Pancreas (tissue), 10 donors: ENCODE measurements at regions not wholly inside any gene's neighbourhood (a gene's known extent, or its start where the extent isn't known, plus 50 kb on each side); places are given as distances from the start of the nearest gene placed in this dataset.

Experiments
- ATAC-seq, 4 donors: fragments of 200-7000 bp; cut with Tn5 transposase; one replicate each; pipeline versions ENCODE4 v1.8.0 to v1.9.1; 2020; ENCODE audit warnings: mild to moderate bottlenecking in 4 of 4, moderate library complexity in 4 of 4
- DNase-seq, 6 donors: peaks; one replicate each; pipeline ENCODE4 v3.0.0-alpha.2; 2020
- FAIRE-seq: peaks from 2 replicates; lab custom pipeline; 2012; peaks lifted over from hg19 to GRCh38; lab: Jason Lieb, UNC
- H3K27ac ChIP-seq, 4 donors: fragments of 200-600 bp; sonication (generic); 1 replicate in 3 of 4; 2 replicates in 1 of 4; pipeline versions ENCODE4 v1.5.0 to v1.8.0; 2020
- H3K27me3 ChIP-seq, 4 donors: fragments of 200-600 bp; one replicate each; pipeline ENCODE4 v1.8.0; 2021
- H3K36me3 ChIP-seq, 3 donors: fragments of 200-600 bp; sonication (generic) in 1 of 3; one replicate each; pipeline versions ENCODE4 v1.5.0 to v1.8.0; 2020 to 2021
- H3K4me1 ChIP-seq, 3 donors: fragments of 200-600 bp; one replicate each; pipeline ENCODE4 v1.8.0; 2021
- H3K4me3 ChIP-seq, 4 donors: fragments of 200-600 bp; sonication (generic) in 2 of 4; one replicate each; pipeline versions ENCODE4 v1.5.0 to v1.8.0; 2020 to 2021
- H3K9me3 ChIP-seq, 4 donors: fragments of 200-600 bp; one replicate each; pipeline ENCODE4 v1.8.0; 2021
- WGBS, 2 donors: extraction: QIAGEN DNeasy Blood & Tissue Kit; methylation state at CpG; one replicate each; pipeline ENCODE4 v1.1.7; 2013; 5-methylcytosine and 5-hydroxymethylcytosine counted together
- intact Hi-C, 3 donors: fragments of 100-400 bp; cut with DNase I; formaldehyde crosslinking; loops; one replicate each; pipeline versions ENCODE4 v1.11.1 to v1.14.2; 2022
- TF ChIP-seq, protein P1 (sequence below), 4 donors: fragments of 200-600 bp; sonication (generic) in 3 of 4; IDR thresholded peaks; one replicate each; pipeline versions ENCODE4 v1.5.0 to v1.8.0; 2021; ENCODE audit warnings: antibody characterized with exemption in 4 of 4
- donor health status: healthy with polysubstance abuse.
- donor health status: DM: no; HTN: no; CAD: no; lungs with moderate emphysema.
- donor health status: DM: no; HTN: no; CAD: no.
- donor health status: control.
- donor health status: control.
- donor health status: Bipolar disorder and iron deficiency.
- donor health status: DM: yes; HTN: yes; CAD: no.
- donor health status: DM: no; HTN: no; CAD: no.
- donor health status: DM: no; HTN: no; CAD: no.
- donor health status: DM: yes; HTN: yes; CAD: no.

DNA sequence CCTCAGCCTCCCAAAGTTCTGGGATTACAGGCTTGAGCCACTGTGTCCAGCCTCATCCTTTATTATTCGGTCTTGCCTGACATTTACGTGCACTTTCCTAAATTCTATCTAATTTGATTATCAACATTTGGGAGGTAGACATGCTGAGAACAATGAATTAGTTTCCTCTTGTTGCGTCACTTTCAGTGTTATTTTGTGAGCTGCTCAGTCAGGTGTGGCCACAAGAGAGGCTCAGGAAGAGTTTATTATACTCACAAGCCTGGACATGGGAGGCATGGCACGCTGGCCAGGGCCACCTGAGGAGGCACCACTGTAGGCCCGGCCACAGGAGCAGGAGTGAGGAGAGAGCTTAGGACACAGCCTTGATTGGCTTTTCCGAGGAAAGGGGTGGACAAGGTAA is 59.7 kb upstream of the RBFOX2 start:
- H3K36me3 ChIP-seq: no peaks in the 10 kb centered on the region
- no peaks in the 10 kb centered on the region for H3K4me1 ChIP-seq
- H3K27ac ChIP-seq: no peak overlapping the region
- peak in 1 of 4 donors; percentile 30 for ATAC-seq
- 90 to 91% methylated on average over 6 of the region's 6 CpGs for WGBS, 2 donors
- no peaks in the 10 kb centered on the region for H3K9me3 ChIP-seq
- H3K4me3 ChIP-seq: no peak overlapping the region
- TF ChIP-seq, protein P1, sequence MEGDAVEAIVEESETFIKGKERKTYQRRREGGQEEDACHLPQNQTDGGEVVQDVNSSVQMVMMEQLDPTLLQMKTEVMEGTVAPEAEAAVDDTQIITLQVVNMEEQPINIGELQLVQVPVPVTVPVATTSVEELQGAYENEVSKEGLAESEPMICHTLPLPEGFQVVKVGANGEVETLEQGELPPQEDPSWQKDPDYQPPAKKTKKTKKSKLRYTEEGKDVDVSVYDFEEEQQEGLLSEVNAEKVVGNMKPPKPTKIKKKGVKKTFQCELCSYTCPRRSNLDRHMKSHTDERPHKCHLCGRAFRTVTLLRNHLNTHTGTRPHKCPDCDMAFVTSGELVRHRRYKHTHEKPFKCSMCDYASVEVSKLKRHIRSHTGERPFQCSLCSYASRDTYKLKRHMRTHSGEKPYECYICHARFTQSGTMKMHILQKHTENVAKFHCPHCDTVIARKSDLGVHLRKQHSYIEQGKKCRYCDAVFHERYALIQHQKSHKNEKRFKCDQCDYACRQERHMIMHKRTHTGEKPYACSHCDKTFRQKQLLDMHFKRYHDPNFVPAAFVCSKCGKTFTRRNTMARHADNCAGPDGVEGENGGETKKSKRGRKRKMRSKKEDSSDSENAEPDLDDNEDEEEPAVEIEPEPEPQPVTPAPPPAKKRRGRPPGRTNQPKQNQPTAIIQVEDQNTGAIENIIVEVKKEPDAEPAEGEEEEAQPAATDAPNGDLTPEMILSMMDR (IDR thresholded peaks at IDR 0.05): no peak
- FAIRE-seq: no peak
- no peaks in the 10 kb centered on the region for H3K27me3 ChIP-seq
- DNase-seq: no peak
- intact Hi-C loops: no loop called here

DNA sequence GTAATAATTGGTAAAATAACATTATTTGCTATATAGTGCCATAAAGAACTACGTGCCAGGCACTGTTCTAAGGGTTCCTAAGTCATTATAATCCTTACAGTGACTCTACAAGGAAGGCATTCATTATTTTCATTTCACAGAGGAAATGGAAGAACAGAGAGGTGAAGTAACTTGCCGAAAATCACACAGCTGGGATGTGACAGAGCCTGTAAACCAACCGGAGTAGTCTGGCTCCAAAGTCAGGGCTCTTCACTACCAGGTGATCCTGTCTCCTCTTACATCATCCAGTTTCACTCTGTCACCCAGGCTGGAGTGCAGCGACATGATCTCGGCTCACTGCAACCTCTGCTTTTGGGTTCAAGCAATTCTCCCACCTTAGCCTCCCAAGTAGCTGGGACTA is 59.2 kb upstream of the RBFOX2 start:
- Histone ChIP-seq H3K27me3 (no peaks in the 10 kb centered on the region), H3K4me3 (no peak overlapping the region), H3K4me1 (no peaks in the 10 kb centered on the region), H3K36me3 (no peaks in the 10 kb centered on the region), H3K27ac (no peak overlapping the region), H3K9me3 (no peaks in the 10 kb centered on the region)
- TF ChIP-seq, protein P1 (IDR thresholded peaks at IDR 0.05): no peak
- intact Hi-C loops: no loop called here
- ATAC-seq: no peak
- no peak for FAIRE-seq
- no peak for DNase-seq
- 91 to 93% methylated on average over 5 of the region's 5 CpGs for WGBS, 2 donors

DNA sequence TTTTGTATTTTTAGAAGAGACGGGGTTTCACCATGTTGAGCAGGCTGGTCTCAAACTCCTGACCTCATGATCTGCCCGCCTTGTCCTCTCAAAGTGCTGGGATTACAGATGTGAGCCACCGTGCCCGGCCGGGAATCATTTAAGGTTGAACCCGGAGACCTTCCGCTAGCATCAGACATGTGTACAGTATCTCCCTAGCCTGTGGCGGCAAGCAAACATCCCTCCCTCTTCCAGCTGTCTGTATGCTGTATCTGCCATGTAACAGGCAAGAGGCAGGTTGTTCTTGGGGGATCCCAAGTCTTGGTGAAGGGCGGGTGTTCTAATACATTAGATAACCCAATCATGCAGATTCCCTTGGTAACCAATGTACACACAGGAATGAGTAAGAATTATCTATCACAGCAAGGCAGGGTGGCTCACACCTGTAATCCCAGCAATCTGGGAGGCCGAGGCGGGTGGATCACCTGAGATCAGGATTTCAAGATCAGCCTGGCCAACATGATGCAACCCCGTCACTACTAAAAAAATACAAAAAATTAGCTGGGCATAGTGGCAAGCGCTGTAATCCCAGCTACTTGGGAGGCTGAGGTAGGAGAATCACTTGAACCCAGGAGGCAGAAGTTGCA is 58.1 kb upstream of the RBFOX2 start:
- H3K27ac ChIP-seq: no peak overlapping the region
- no peaks in the 10 kb centered on the region for H3K36me3 ChIP-seq
- WGBS, 2 donors: 91 to 93% methylated on average over 13 of the region's 13 CpGs
- intact Hi-C loops: no loop called here
- no peaks in the 10 kb centered on the region for H3K9me3 ChIP-seq
- H3K4me3 ChIP-seq: no peak overlapping the region
- TF ChIP-seq, protein P1 (IDR thresholded peaks at IDR 0.05): no peak
- DNase-seq (no peak), ATAC-seq (no peak), FAIRE-seq (no peak)
- H3K4me1 ChIP-seq: no peaks in the 10 kb centered on the region
- H3K27me3 ChIP-seq: no peaks in the 10 kb centered on the region

DNA sequence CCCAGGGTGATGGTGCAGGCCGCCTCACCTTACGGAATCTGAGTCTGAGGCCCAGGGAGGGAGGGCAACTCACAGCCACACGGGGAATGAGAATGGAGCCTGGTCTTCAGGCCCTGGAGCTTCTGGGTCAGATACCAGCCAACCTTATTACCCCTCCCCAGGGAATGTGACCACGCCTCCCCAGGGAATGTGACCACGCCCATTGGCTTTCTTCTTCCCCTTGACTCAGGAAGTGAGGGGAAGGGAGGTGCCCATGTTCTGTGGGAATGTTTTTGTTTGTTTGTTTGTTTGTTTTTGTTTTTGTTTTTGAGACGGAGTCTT is 57.5 kb upstream of the RBFOX2 start:
- ATAC-seq (no peak), DNase-seq (no peak), FAIRE-seq (no peak)
- Histone ChIP-seq H3K27me3 (no peaks in the 10 kb centered on the region), H3K36me3 (no peaks in the 10 kb centered on the region), H3K4me1 (no peaks in the 10 kb centered on the region), H3K9me3 (no peaks in the 10 kb centered on the region), H3K4me3 (no peak overlapping the region), H3K27ac (no peak overlapping the region)
- TF ChIP-seq, protein P1 (IDR thresholded peaks at IDR 0.05): no peak
- WGBS, 2 donors: 82 to 88% methylated on average over 6 of the region's 6 CpGs
- intact Hi-C loops: no loop called here

DNA sequence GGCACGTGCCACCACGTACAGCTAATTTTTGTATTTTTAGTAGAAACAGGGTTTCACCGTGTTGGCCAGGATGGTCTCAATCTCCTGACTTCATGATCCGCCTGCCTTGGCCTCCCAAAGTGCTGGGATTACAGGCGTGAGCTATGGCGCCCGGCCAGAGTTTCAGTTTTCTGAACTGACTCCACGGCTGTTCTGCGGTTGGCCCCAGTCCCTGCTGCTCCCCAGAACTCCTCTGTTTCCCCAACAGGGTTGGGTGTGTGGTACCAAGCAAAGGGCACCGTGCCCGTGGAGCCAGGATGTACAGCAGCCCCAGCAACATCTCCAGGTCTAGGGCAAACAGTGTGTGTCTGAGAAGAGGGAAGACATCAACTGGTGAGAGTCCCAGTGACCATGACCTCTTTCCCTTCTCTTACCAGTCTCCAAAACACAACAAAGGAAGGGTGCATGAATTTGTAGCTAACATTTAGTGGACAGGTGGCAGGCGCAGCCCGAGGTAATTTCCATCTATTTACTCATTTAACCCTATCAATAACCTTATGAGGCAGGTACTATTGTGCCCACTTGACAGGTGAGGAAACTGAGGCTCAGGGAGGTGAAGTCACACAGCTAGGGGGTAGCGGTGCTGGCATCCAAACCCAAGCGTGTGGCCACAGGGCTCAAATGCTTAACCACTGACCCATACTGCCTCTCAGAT is 57.0 kb upstream of the RBFOX2 start:
- intact Hi-C loops: no loop called here
- ATAC-seq (no peak), FAIRE-seq (no peak), DNase-seq (no peak)
- no peaks in the 10 kb centered on the region for H3K4me1 ChIP-seq
- TF ChIP-seq, protein P1 (IDR thresholded peaks at IDR 0.05): no peak
- H3K27ac ChIP-seq: no peak overlapping the region
- no peaks in the 10 kb centered on the region for H3K9me3 ChIP-seq
- 85 to 94% methylated on average over 15 of the region's 15 CpGs for WGBS, 2 donors
- no peak overlapping the region for H3K4me3 ChIP-seq
- H3K36me3 ChIP-seq: no peaks in the 10 kb centered on the region
- no peaks in the 10 kb centered on the region for H3K27me3 ChIP-seq
